Skeletal muscle tissue (tissue), 3 donors: ENCODE measurements at regions not wholly inside any gene's neighbourhood (a gene's known extent, or its start where the extent isn't known, plus 50 kb on each side); places are given as distances from the start of the nearest gene placed in this dataset.

ENCODE experiments used
- H3K27ac ChIP-seq: one replicate; pipeline ENCODE4 v1.7.0; 2013; ENCODE audit warnings: mild to moderate bottlenecking, low read depth, low read length, inconsistent platforms
- H3K27me3 ChIP-seq, 3 donors: one replicate each; pipeline ENCODE4 v1.7.0; 2013; ENCODE audit warnings: low read length in 3 of 3; ENCODE audit not compliant: control insufficient read depth in 3 of 3, insufficient read depth in 3 of 3
- H3K36me3 ChIP-seq, 3 donors: one replicate each; pipeline ENCODE4 v1.7.0; 2013; ENCODE audit warnings: low read length in 3 of 3; ENCODE audit not compliant: control insufficient read depth in 3 of 3, insufficient read depth in 3 of 3
- H3K4me1 ChIP-seq, 3 donors: one replicate each; pipeline ENCODE4 v1.7.0; 2013; ENCODE audit warnings: low read length in 3 of 3, mild to moderate bottlenecking in 3 of 3; ENCODE audit not compliant: control insufficient read depth in 3 of 3, insufficient read depth in 3 of 3
- H3K4me3 ChIP-seq, 3 donors: one replicate each; pipeline ENCODE4 v1.7.0; 2013; ENCODE audit warnings: low read length in 3 of 3
- H3K9ac ChIP-seq, 3 donors: one replicate each; pipeline ENCODE4 v1.7.0; 2013; ENCODE audit warnings: low read length in 3 of 3, mild to moderate bottlenecking in 3 of 3, moderate library complexity in 2 of 3, low read depth in 1 of 3
- H3K9me3 ChIP-seq, 3 donors: one replicate each; pipeline ENCODE4 v1.7.0; 2013; ENCODE audit warnings: low read length in 3 of 3; ENCODE audit not compliant: control insufficient read depth in 3 of 3
- donor health status: Osteomylitis.

GRCh38 chr6:12493446-12493845 is 203.3 kb downstream of the EDN1 start:
- no peaks in the 10 kb centered on the region for H3K36me3 ChIP-seq

GRCh38 chr6:12494161-12494560 is 204.0 kb downstream of the EDN1 start:
- no peaks in the 10 kb centered on the region for H3K27me3 ChIP-seq
- H3K9me3 ChIP-seq = peaks cover 0 to 3% (median 0%) of the 10 kb centered on the region in 3 donors
- H3K36me3 ChIP-seq = no peaks in the 10 kb centered on the region
- H3K4me1 ChIP-seq = peaks cover 0 to 3% (median 2%) of the 10 kb centered on the region in 3 donors
- H3K9ac ChIP-seq = no peak overlapping the region
- H3K27ac ChIP-seq = no peak overlapping the region
- no peak overlapping the region for H3K4me3 ChIP-seq

More at GRCh38 chr6:12493446-12493845, 203.3 kb downstream of the EDN1 start:
- Histone ChIP-seq H3K27ac (no peak overlapping the region), H3K9me3 (peaks cover 0 to 3% (median 0%) of the 10 kb centered on the region in 3 donors), H3K4me1 (peaks cover 0 to 3% (median 2%) of the 10 kb centered on the region in 3 donors), H3K4me3 (no peak overlapping the region), H3K9ac (no peak overlapping the region), H3K27me3 (no peaks in the 10 kb centered on the region)

- Histone ChIP-seq H3K36me3 (no peaks in the 10 kb centered on the region), H3K4me3 (no peak overlapping the region)
Observed at GRCh38 chr6:12501990-12502389, 211.8 kb downstream of the EDN1 start.

GRCh38 chr6:12504325-12504966 is 212.1 kb upstream of the PHACTR1 start:
- no peak overlapping the region for H3K9ac ChIP-seq
- H3K36me3 ChIP-seq = no peaks in the 10 kb centered on the region
- H3K4me3 ChIP-seq = no peak overlapping the region
- no peaks in the 10 kb centered on the region for H3K9me3 ChIP-seq
- no peaks in the 10 kb centered on the region for H3K4me1 ChIP-seq
- H3K27me3 ChIP-seq = no peaks in the 10 kb centered on the region
- H3K27ac ChIP-seq = no peak overlapping the region

More at GRCh38 chr6:12501990-12502389, 211.8 kb downstream of the EDN1 start:
- no peak overlapping the region for H3K9ac ChIP-seq
- no peak overlapping the region for H3K27ac ChIP-seq
- no peaks in the 10 kb centered on the region for H3K9me3 ChIP-seq
- H3K4me1 ChIP-seq = no peaks in the 10 kb centered on the region
- no peaks in the 10 kb centered on the region for H3K27me3 ChIP-seq

- Histone ChIP-seq H3K36me3 (no peaks in the 10 kb centered on the region), H3K27ac (no peak overlapping the region), H3K4me3 (no peak overlapping the region), H3K9me3 (no peaks in the 10 kb centered on the region), H3K27me3 (no peaks in the 10 kb centered on the region), H3K4me1 (no peaks in the 10 kb centered on the region), H3K9ac (no peak overlapping the region)
Observed at GRCh38 chr6:12505486-12505885, 211.1 kb upstream of the PHACTR1 start.

GRCh38 chr6:12506159-12506558 is 210.4 kb upstream of the PHACTR1 start:
- Histone ChIP-seq H3K4me1 (no peaks in the 10 kb centered on the region), H3K27ac (no peak overlapping the region), H3K4me3 (no peak overlapping the region), H3K36me3 (no peaks in the 10 kb centered on the region), H3K9me3 (no peaks in the 10 kb centered on the region), H3K9ac (no peak overlapping the region), H3K27me3 (no peaks in the 10 kb centered on the region)

GRCh38 chr6:12507636-12508035 is 208.9 kb upstream of the PHACTR1 start:
- Histone ChIP-seq H3K4me1 (no peaks in the 10 kb centered on the region), H3K9me3 (no peaks in the 10 kb centered on the region), H3K27ac (no peak overlapping the region), H3K4me3 (no peak overlapping the region), H3K27me3 (no peaks in the 10 kb centered on the region), H3K9ac (no peak overlapping the region), H3K36me3 (no peaks in the 10 kb centered on the region)

- H3K27me3 ChIP-seq = no peaks in the 10 kb centered on the region
- H3K9me3 ChIP-seq = no peaks in the 10 kb centered on the region
- H3K9ac ChIP-seq = no peak overlapping the region
- H3K4me3 ChIP-seq = no peak overlapping the region
- no peaks in the 10 kb centered on the region for H3K36me3 ChIP-seq
- no peak overlapping the region for H3K27ac ChIP-seq
- no peaks in the 10 kb centered on the region for H3K4me1 ChIP-seq
Observed at GRCh38 chr6:12508553-12508952, 208.0 kb upstream of the PHACTR1 start.

GRCh38 chr6:12509060-12509459 is 207.5 kb upstream of the PHACTR1 start:
- Histone ChIP-seq H3K4me3 (no peak overlapping the region), H3K9me3 (no peaks in the 10 kb centered on the region), H3K27ac (no peak overlapping the region), H3K27me3 (no peaks in the 10 kb centered on the region), H3K9ac (no peak overlapping the region), H3K36me3 (no peaks in the 10 kb centered on the region), H3K4me1 (no peaks in the 10 kb centered on the region)

GRCh38 chr6:12516070-12516469 is 200.5 kb upstream of the PHACTR1 start:
- no peaks in the 10 kb centered on the region for H3K9me3 ChIP-seq
- no peak overlapping the region for H3K9ac ChIP-seq
- no peaks in the 10 kb centered on the region for H3K4me1 ChIP-seq
- no peak overlapping the region for H3K27ac ChIP-seq
- no peaks in the 10 kb centered on the region for H3K27me3 ChIP-seq
- H3K36me3 ChIP-seq = no peaks in the 10 kb centered on the region
- H3K4me3 ChIP-seq = no peak overlapping the region
